ENCODE measurements at regions not wholly inside any gene's neighbourhood (a gene's known extent, or its start where the extent isn't known, plus 50 kb on each side); places are given as distances from the start of the nearest gene placed in this dataset.

- intact Hi-C loops (cut with DNase I), result no loop called here
- H3K36me3 ChIP-seq, result no peaks in the 10 kb centered on the region
- DNase-seq (no peak), ATAC-seq (no peak)
- peaks cover 0 to 4% (median 0%) of the 10 kb centered on the region in 9 donors for H3K4me1 ChIP-seq
- no peak for TF ChIP-seq CTCF (IDR thresholded peaks at IDR 0.05)
- no peak overlapping the region for H3K4me3 ChIP-seq
- 70 to 75% methylated on average over 2 of the region's 2 CpGs for WGBS, 2 donors
- H3K9me3 ChIP-seq, result no peaks in the 10 kb centered on the region
- no peak overlapping the region for H3K27ac ChIP-seq
- H3K27me3 ChIP-seq, result no peaks in the 10 kb centered on the region
Measured at GRCh38 chr4:23153076-23153475, 460.3 kb downstream of the GBA3 start.

GRCh38 chr4:23149815-23150214 is 457.1 kb downstream of the GBA3 start:
- ATAC-seq, result no peak
- Histone ChIP-seq H3K4me1 (peaks cover 0 to 4% (median 0%) of the 10 kb centered on the region in 9 donors), H3K27me3 (no peaks in the 10 kb centered on the region), H3K36me3 (no peaks in the 10 kb centered on the region), H3K27ac (no peak overlapping the region), H3K4me3 (no peak overlapping the region), H3K9me3 (peaks cover 0 to 17% (median 0%) of the 10 kb centered on the region in 11 donors)
- TF ChIP-seq CTCF (IDR thresholded peaks at IDR 0.05), result no peak
- no peak for DNase-seq
- WGBS, 2 donors, result 92 to 94% methylated on average over 4 of the region's 4 CpGs
- intact Hi-C loops (cut with DNase I), result loop anchor here in 1 of 10 donors (1.0 kb wide), 1 partner anchor 46 kb away; no protein-coding TSS in a partner anchor

- intact Hi-C loops (cut with DNase I), result no loop called here
- ATAC-seq (no peak), DNase-seq (no peak)
- Histone ChIP-seq H3K4me3 (no peak overlapping the region), H3K27me3 (no peaks in the 10 kb centered on the region), H3K4me1 (no peaks in the 10 kb centered on the region), H3K9me3 (peaks cover 0 to 17% (median 0%) of the 10 kb centered on the region in 11 donors), H3K27ac (no peak overlapping the region), H3K36me3 (no peaks in the 10 kb centered on the region)
- TF ChIP-seq CTCF (IDR thresholded peaks at IDR 0.05), result no peak
Measured at GRCh38 chr4:23144707-23145106, 452.0 kb downstream of the GBA3 start.

- Histone ChIP-seq H3K9me3 (no peaks in the 10 kb centered on the region), H3K4me3 (no peak overlapping the region), H3K27ac (no peak overlapping the region), H3K36me3 (no peaks in the 10 kb centered on the region), H3K27me3 (no peaks in the 10 kb centered on the region), H3K4me1 (peaks cover 0 to 6% (median 0%) of the 10 kb centered on the region in 9 donors)
- peak; percentile 40 to 84 (median 74) for TF ChIP-seq CTCF (IDR thresholded peaks at IDR 0.05)
- DNase-seq (peak in 1 of 2 donors; percentile 6), ATAC-seq (no peak)
- WGBS, 2 donors, result 49 to 63% methylated on average over 1 of the region's 1 CpG
- intact Hi-C loops (cut with DNase I), result loop anchor here in 1 of 10 donors (10.0 kb wide), 1 partner anchor 1279 kb away; no protein-coding TSS in a partner anchor
Measured at GRCh38 chr4:23135792-23136645, 443.3 kb downstream of the GBA3 start.
